ENCODE measurements at regions not wholly inside any gene's neighbourhood (a gene's known extent, or its start where the extent isn't known, plus 50 kb on each side); places are given as distances from the start of the nearest gene placed in this dataset.

GRCh38 chr7:85851571-85852193 is 664.8 kb upstream of the SEMA3D start:
- no peak for TF ChIP-seq POLR2AphosphoS5 (IDR thresholded peaks at IDR 0.05)
- TF ChIP-seq, protein P1, sequence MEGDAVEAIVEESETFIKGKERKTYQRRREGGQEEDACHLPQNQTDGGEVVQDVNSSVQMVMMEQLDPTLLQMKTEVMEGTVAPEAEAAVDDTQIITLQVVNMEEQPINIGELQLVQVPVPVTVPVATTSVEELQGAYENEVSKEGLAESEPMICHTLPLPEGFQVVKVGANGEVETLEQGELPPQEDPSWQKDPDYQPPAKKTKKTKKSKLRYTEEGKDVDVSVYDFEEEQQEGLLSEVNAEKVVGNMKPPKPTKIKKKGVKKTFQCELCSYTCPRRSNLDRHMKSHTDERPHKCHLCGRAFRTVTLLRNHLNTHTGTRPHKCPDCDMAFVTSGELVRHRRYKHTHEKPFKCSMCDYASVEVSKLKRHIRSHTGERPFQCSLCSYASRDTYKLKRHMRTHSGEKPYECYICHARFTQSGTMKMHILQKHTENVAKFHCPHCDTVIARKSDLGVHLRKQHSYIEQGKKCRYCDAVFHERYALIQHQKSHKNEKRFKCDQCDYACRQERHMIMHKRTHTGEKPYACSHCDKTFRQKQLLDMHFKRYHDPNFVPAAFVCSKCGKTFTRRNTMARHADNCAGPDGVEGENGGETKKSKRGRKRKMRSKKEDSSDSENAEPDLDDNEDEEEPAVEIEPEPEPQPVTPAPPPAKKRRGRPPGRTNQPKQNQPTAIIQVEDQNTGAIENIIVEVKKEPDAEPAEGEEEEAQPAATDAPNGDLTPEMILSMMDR (IDR thresholded peaks at IDR 0.05): peak in 3 of 7 experiments; percentile 19 to 35 (median 21)
- Histone ChIP-seq H3K9me3 (no peaks in the 10 kb centered on the region), H3K36me3 (no peaks in the 10 kb centered on the region), H3K4me1 (no peaks in the 10 kb centered on the region), H3K27ac (no peak overlapping the region), H3K27me3 (no peaks in the 10 kb centered on the region), H3K4me3 (no peak overlapping the region)
- intact Hi-C loops (cut with DNase I; ENCODE audit: low total_unique reads): no loop called here
- DNase-seq: peak in 1 of 2 donors; percentile 75
- 34 to 44% (median 39%) methylated on average over 6 of the region's 6 CpGs for WGBS, 5 donors

DNA sequence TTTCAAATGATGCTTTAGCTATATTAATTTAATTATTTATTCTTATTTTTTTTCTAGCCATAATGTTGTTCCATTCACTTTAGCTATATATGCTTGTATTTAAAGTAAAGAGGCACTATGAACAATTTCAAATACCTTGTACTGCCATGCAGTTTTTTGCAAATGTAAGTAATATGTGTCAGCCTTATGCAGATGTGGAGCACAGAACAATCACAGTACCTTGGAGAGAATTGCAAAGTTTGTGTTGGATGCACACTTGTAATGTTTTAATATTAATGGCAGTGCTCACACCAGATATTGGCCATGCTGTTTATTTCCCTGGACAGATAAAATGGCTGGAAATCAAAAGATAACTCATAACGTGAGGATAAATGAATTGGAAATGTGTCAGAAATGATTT is 663.5 kb upstream of the SEMA3D start:
- intact Hi-C loops (cut with DNase I; ENCODE audit: low total_unique reads): no loop called here
- 29 to 42% (median 37%) methylated on average over 1 of the region's 1 CpG for WGBS, 5 donors
- Histone ChIP-seq H3K4me3 (no peak overlapping the region), H3K36me3 (no peaks in the 10 kb centered on the region), H3K9me3 (no peaks in the 10 kb centered on the region), H3K27ac (no peak overlapping the region), H3K4me1 (no peaks in the 10 kb centered on the region), H3K27me3 (no peaks in the 10 kb centered on the region)
- TF ChIP-seq POLR2A (IDR thresholded peaks at IDR 0.05) (no peak), POLR2AphosphoS5 (IDR thresholded peaks at IDR 0.05) (no peak), EP300 (IDR thresholded peaks at IDR 0.05) (no peak)
- no peak for DNase-seq

DNA sequence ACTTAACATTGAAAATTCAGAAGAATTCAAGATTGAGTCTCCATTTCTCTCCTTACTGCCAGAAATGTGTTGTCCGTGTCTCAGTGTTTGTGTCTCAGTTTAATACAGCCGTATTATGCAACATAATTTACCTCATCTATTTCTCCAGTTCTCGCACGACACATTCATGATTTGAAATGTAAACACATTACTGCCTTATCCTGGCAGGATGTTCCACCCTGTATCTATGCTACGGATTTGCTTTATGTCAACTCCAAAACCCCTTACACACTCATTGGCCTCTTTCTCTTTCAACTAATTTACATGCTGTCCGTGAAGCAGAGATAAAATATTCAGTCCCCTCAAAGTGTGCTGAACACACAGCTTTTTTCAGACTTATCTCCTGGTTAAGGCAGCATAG is 653.7 kb upstream of the SEMA3D start:
- Histone ChIP-seq H3K36me3 (no peaks in the 10 kb centered on the region), H3K9me3 (no peaks in the 10 kb centered on the region), H3K4me1 (no peaks in the 10 kb centered on the region), H3K4me3 (no peak overlapping the region), H3K27ac (no peak overlapping the region), H3K27me3 (no peaks in the 10 kb centered on the region)
- whole genome bisulfite sequencing, 5 donors: 44 to 51% (median 46%) methylated on average over 6 of the region's 6 CpGs
- TF ChIP-seq, protein P1 (IDR thresholded peaks at IDR 0.05): no peak
- no peak for TF ChIP-seq EP300 (IDR thresholded peaks at IDR 0.05)
- TF ChIP-seq POLR2A (IDR thresholded peaks at IDR 0.05): no peak
- no peak for TF ChIP-seq POLR2AphosphoS5 (IDR thresholded peaks at IDR 0.05)
- intact Hi-C loops (cut with DNase I; ENCODE audit: low total_unique reads): no loop called here
- DNase-seq: peak in 1 of 2 donors; percentile 51

DNA sequence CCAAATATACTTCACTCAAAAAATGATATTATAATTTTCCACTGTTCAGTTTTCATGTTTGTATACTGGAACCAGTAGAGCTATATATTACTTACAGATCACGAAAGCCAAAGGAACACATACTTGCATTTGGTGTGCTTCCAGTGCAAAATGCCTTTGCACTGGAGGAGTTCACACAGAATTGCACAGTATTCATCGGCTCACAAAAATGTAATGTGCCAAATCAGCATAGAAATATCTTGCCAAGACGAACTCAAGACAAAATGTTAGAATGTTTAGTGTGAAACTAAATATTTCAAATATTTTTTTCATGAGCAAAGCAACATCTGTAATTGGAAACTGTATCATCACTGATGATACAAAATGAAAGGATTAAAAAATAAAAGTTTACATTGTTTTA is 646.2 kb upstream of the SEMA3D start:
- H3K9me3 ChIP-seq: no peaks in the 10 kb centered on the region
- TF ChIP-seq POLR2A (IDR thresholded peaks at IDR 0.05): no peak
- TF ChIP-seq, protein P1 (IDR thresholded peaks at IDR 0.05): no peak
- peak in 1 of 2 donors; percentile 68 for DNase-seq
- intact Hi-C loops (cut with DNase I; ENCODE audit: low total_unique reads): no loop called here
- no peak overlapping the region for H3K27ac ChIP-seq
- H3K4me3 ChIP-seq: no peak overlapping the region
- no peaks in the 10 kb centered on the region for H3K27me3 ChIP-seq
- H3K36me3 ChIP-seq: no peaks in the 10 kb centered on the region
- WGBS, 5 donors: 43 to 70% (median 66%) methylated on average over 3 of the region's 3 CpGs
- no peaks in the 10 kb centered on the region for H3K4me1 ChIP-seq

GRCh38 chr7:85830982-85831381 is 644.1 kb upstream of the SEMA3D start:
- H3K4me3 ChIP-seq: no peak overlapping the region
- no peaks in the 10 kb centered on the region for H3K36me3 ChIP-seq
- no peaks in the 10 kb centered on the region for H3K4me1 ChIP-seq
- intact Hi-C loops (cut with DNase I; ENCODE audit: low total_unique reads): no loop called here
- H3K9me3 ChIP-seq: no peaks in the 10 kb centered on the region
- DNase-seq: no peak
- TF ChIP-seq EP300 (IDR thresholded peaks at IDR 0.05) (no peak), POLR2A (IDR thresholded peaks at IDR 0.05) (no peak), POLR2AphosphoS5 (IDR thresholded peaks at IDR 0.05) (no peak)
- TF ChIP-seq, protein P1 (IDR thresholded peaks at IDR 0.05): no peak
- no peaks in the 10 kb centered on the region for H3K27me3 ChIP-seq
- H3K27ac ChIP-seq: no peak overlapping the region
- 71 to 86% (median 79%) methylated on average over 1 of the region's 1 CpG for WGBS, 5 donors
